ENCODE measurements at regions not wholly inside any gene's neighbourhood (a gene's known extent, or its start where the extent isn't known, plus 50 kb on each side); places are given as distances from the start of the nearest gene placed in this dataset.
A peak's percentile ranks its signal among the peaks of the same experiment; 100 is the strongest.

- ATAC-seq, result no peak
Observed at GRCh38 chr1:219812491-219813203, 115.7 kb downstream of the SLC30A10 start.

GRCh38 chr1:219812086-219812485 is 116.3 kb downstream of the SLC30A10 start:
- ATAC-seq (no peak), DNase-seq (no peak)
- Histone ChIP-seq H3K9me3 (no peaks in the 10 kb centered on the region), H3K4me3 (no peak overlapping the region), H3K36me3 (no peaks in the 10 kb centered on the region), H3K27ac (no peak overlapping the region), H3K27me3 (peaks cover 0 to 2% (median 0%) of the 10 kb centered on the region in 3 donors), H3K4me1 (no peaks in the 10 kb centered on the region)
- no peak for TF ChIP-seq CTCF (IDR thresholded peaks at IDR 0.05 in 4 of 5, conservative IDR thresholded peaks at IDR 0.05 in 1 of 5)
- no peak for TF ChIP-seq POLR2A (IDR thresholded peaks at IDR 0.05)
- in situ Hi-C loops (cut with MboI; ENCODE audit: low sequenced_read_pairs in 4 of 4) (loop anchor here in 2 of 4 donors (10.0 kb wide), 2 partner anchors 67 to 1487 kb away; no protein-coding TSS in a partner anchor), intact Hi-C loops (cut with DNase I; ENCODE audit: low total_unique reads) (no loop called here)

More at GRCh38 chr1:219812491-219813203, 115.7 kb downstream of the SLC30A10 start:
- in situ Hi-C loops (cut with MboI; ENCODE audit: low sequenced_read_pairs in 4 of 4), result loop anchor here in 2 of 4 donors (10.0 kb wide), 2 partner anchors 68 to 1488 kb away; no protein-coding TSS in a partner anchor
- H3K27me3 ChIP-seq, result peaks cover 0 to 2% (median 0%) of the 10 kb centered on the region in 3 donors
- intact Hi-C loops (cut with DNase I; ENCODE audit: low total_unique reads), result no loop called here
- no peak overlapping the region for H3K27ac ChIP-seq
- peak; percentile 9 to 51 (median 29) for TF ChIP-seq CTCF (IDR thresholded peaks at IDR 0.05 in 4 of 5, conservative IDR thresholded peaks at IDR 0.05 in 1 of 5)
- TF ChIP-seq POLR2A (IDR thresholded peaks at IDR 0.05), result no peak
- no peak for DNase-seq
- H3K9me3 ChIP-seq, result no peaks in the 10 kb centered on the region
- no peak overlapping the region for H3K4me3 ChIP-seq
- no peaks in the 10 kb centered on the region for H3K36me3 ChIP-seq
- no peaks in the 10 kb centered on the region for H3K4me1 ChIP-seq

GRCh38 chr1:219810451-219810850 is 117.9 kb downstream of the SLC30A10 start:
- ATAC-seq (no peak), DNase-seq (no peak)
- Histone ChIP-seq H3K9me3 (no peaks in the 10 kb centered on the region), H3K4me1 (no peaks in the 10 kb centered on the region), H3K27me3 (peaks cover 0 to 2% (median 0%) of the 10 kb centered on the region in 3 donors), H3K4me3 (no peak overlapping the region), H3K27ac (no peak overlapping the region), H3K36me3 (no peaks in the 10 kb centered on the region)
- in situ Hi-C loops (cut with MboI; ENCODE audit: low sequenced_read_pairs in 4 of 4), result loop anchor here in 2 of 4 donors (10.0 kb wide), 2 partner anchors 66 to 1486 kb away; no protein-coding TSS in a partner anchor
- TF ChIP-seq POLR2A (IDR thresholded peaks at IDR 0.05) (no peak), CTCF (IDR thresholded peaks at IDR 0.05 in 4 of 5, conservative IDR thresholded peaks at IDR 0.05 in 1 of 5) (no peak)
- intact Hi-C loops (cut with DNase I; ENCODE audit: low total_unique reads), result no loop called here

GRCh38 chr1:219808790-219809189 is 119.6 kb downstream of the SLC30A10 start:
- no peak for ATAC-seq
- in situ Hi-C loops (cut with MboI; ENCODE audit: low sequenced_read_pairs in 4 of 4), result no loop called here

More at GRCh38 chr1:219808790-219809189, 119.6 kb downstream of the SLC30A10 start:
- Histone ChIP-seq H3K4me1 (no peaks in the 10 kb centered on the region), H3K27me3 (peaks cover 0 to 2% (median 0%) of the 10 kb centered on the region in 3 donors), H3K36me3 (no peaks in the 10 kb centered on the region), H3K9me3 (no peaks in the 10 kb centered on the region), H3K4me3 (no peak overlapping the region), H3K27ac (no peak overlapping the region)
- no peak for DNase-seq
- intact Hi-C loops (cut with DNase I; ENCODE audit: low total_unique reads), result no loop called here
- no peak for TF ChIP-seq CTCF (IDR thresholded peaks at IDR 0.05 in 4 of 5, conservative IDR thresholded peaks at IDR 0.05 in 1 of 5)
- TF ChIP-seq POLR2A (IDR thresholded peaks at IDR 0.05), result no peak
